ENCODE measurements at regions not wholly inside any gene's neighbourhood (a gene's known extent, or its start where the extent isn't known, plus 50 kb on each side); places are given as distances from the start of the nearest gene placed in this dataset.

DNA sequence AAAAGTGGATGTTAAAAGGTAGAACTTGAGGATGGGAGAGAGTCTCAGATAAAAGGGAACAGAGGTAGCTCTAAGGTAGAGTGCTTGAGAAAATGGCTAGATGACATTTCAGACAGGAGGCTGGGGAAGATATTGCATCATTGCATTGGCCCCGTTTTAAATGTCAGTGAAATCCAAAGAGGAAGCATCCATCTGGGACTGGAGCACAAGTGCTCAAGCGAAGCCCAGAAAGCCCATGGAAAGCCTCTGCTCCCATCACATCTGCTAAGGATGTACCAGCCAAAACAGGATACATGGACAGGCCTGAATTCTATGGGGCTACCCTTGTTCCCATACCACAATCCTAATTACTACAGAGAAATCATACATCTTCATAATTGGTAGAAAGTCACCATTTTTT lies 581.5 kb upstream of the TMEM132C start:
- FAIRE-seq (no peak), DNase-seq (ENCODE audit: low read depth, low spot score) (no peak)
- no peaks in the 10 kb centered on the region for H3K36me3 ChIP-seq (ENCODE audit: control insufficient read depth in 2 of 2, extremely low read depth in 1 of 2, insufficient read depth in 2 of 2, low read length in 2 of 2)
- H2AFZ ChIP-seq (ENCODE audit: low read depth, low read length): no peak overlapping the region
- H3K9ac ChIP-seq (replicated peaks; ENCODE audit: extremely low read depth, insufficient read depth, low read length): no peak overlapping the region
- H4K20me1 ChIP-seq (replicated peaks; ENCODE audit: control insufficient read depth, extremely low read depth, insufficient read depth, low read length): no peaks in the 10 kb centered on the region
- no peak for TF ChIP-seq EZH2 (IDR thresholded peaks at IDR 0.05; ENCODE audit: borderline replicate concordance, low read depth, low read length, severe bottlenecking)
- no peak for TF ChIP-seq POLR2AphosphoS5 (IDR thresholded peaks at IDR 0.05; ENCODE audit: insufficient read depth, low read depth, low read length)
- no peak for TF ChIP-seq MYC (IDR thresholded peaks at IDR 0.05; ENCODE audit: low read depth, low read length)
- TF ChIP-seq, protein P1, sequence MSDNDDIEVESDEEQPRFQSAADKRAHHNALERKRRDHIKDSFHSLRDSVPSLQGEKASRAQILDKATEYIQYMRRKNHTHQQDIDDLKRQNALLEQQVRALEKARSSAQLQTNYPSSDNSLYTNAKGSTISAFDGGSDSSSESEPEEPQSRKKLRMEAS (IDR thresholded peaks at IDR 0.05; ENCODE audit: insufficient read depth, insufficient read length): no peak
- no peak for TF ChIP-seq GATA2 (IDR thresholded peaks at IDR 0.05; ENCODE audit: insufficient read depth, insufficient read length, low read depth, low read length)
- no peak for TF ChIP-seq POLR2A (IDR thresholded peaks at IDR 0.05; ENCODE audit: low read depth, low read length)
- TF ChIP-seq, protein P2, sequence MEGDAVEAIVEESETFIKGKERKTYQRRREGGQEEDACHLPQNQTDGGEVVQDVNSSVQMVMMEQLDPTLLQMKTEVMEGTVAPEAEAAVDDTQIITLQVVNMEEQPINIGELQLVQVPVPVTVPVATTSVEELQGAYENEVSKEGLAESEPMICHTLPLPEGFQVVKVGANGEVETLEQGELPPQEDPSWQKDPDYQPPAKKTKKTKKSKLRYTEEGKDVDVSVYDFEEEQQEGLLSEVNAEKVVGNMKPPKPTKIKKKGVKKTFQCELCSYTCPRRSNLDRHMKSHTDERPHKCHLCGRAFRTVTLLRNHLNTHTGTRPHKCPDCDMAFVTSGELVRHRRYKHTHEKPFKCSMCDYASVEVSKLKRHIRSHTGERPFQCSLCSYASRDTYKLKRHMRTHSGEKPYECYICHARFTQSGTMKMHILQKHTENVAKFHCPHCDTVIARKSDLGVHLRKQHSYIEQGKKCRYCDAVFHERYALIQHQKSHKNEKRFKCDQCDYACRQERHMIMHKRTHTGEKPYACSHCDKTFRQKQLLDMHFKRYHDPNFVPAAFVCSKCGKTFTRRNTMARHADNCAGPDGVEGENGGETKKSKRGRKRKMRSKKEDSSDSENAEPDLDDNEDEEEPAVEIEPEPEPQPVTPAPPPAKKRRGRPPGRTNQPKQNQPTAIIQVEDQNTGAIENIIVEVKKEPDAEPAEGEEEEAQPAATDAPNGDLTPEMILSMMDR (IDR thresholded peaks at IDR 0.05; ENCODE audit: extremely low read depth in 1 of 2, insufficient read depth in 1 of 2, low read depth in 1 of 2, low read length in 2 of 2): no peak
- no peak for TF ChIP-seq FOS (IDR thresholded peaks at IDR 0.05; ENCODE audit: borderline replicate concordance, insufficient read depth, low read length)
- no peaks in the 10 kb centered on the region for H3K27me3 ChIP-seq (ENCODE audit: control insufficient read depth in 2 of 2, insufficient read depth in 2 of 2, low read length in 2 of 2)
- dilution Hi-C loops (cut with MboI; ENCODE audit: extremely low pct_ligation_motif_present, low sequenced_read_pairs) (no loop called here), intact Hi-C loops (cut with micrococcal nuclease) (no loop called here)
- peaks cover 11% of the 10 kb centered on the region for H3K9me3 ChIP-seq (replicated peaks; ENCODE audit: control insufficient read depth, insufficient read depth, low read length)
- H3K79me2 ChIP-seq (ENCODE audit: control insufficient read depth, insufficient read depth, low read length): no peaks in the 10 kb centered on the region
- POLR2A ChIA-PET: no interaction called here
- no peaks in the 10 kb centered on the region for H3K9me1 ChIP-seq (replicated peaks; ENCODE audit: control insufficient read depth, extremely low read depth, insufficient read depth, low read length)
- no peak overlapping the region for H3K4me2 ChIP-seq (ENCODE audit: insufficient read depth, low read length)
- BruUV-seq (replicated peaks): no TSS peak
- H3K27ac ChIP-seq (ENCODE audit: insufficient read depth, low read depth, low read length): no peak overlapping the region
- H3K4me3 ChIP-seq (replicated peaks in 1 of 3; ENCODE audit: insufficient read depth in 1 of 3, low read depth in 1 of 3, low read length in 3 of 3): no peak overlapping the region
- CTCF ChIA-PET: no interaction called here
- H3K4me1 ChIP-seq (ENCODE audit: control insufficient read depth, extremely low read depth, insufficient read depth, low read length): no peaks in the 10 kb centered on the region

Data from endothelial cell of umbilical vein (primary cell).